GM19023 (cell line): ENCODE measurements at regions not wholly inside any gene's neighbourhood (a gene's known extent, or its start where the extent isn't known, plus 50 kb on each side); places are given as distances from the start of the nearest gene placed in this dataset.

ENCODE experiments used
- ATAC-seq: cut with Tn5 transposase; IDR thresholded peaks from one replicate; pipeline ENCODE4 v1.9.1; 2021; ENCODE audit warnings: mild to moderate bottlenecking, moderate library complexity; ENCODE audit not compliant: unreplicated experiment

DNA sequence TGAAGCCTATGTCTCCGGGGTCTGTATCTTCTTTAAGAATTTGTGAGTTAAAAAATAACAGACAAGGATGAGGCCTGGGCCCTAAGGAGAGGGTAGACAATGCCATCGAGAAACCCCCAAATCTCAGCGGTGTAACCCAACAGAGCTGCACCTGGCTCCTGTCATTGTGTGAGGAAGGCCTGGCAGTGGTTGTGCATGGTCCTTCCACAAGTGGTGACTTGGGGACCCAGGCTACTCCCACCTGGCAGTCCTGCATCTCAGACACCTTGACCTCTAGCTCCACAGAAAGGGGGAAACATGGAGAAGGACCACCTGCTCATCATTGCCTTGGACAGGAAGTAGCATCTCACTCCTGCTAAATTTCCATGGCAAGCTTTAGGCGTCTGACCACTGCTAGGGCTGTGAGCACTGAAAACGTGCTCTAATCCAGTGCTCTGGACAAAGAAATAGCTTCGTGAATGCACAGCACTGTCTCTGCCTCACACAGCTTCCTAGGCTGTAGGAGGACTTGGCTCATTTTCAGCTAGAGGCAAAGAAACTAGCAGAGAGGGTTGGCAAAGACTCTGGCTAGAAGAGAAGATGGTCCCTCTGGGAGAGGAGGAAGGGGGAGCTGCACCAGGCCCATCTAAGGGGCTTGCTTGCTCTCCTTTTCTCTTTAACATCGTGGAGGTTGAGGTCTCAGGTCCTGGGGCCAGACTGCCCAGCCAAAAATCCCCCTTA, 273.9 kb upstream of the ZMIZ1 start:
- ATAC-seq = no peak

- ATAC-seq = no peak
Measured at GRCh38 chr10:78798976-78799730, 269.6 kb upstream of the ZMIZ1 start.

- ATAC-seq = no peak
Measured at GRCh38 chr10:78800006-78800405, 268.8 kb upstream of the ZMIZ1 start.

DNA sequence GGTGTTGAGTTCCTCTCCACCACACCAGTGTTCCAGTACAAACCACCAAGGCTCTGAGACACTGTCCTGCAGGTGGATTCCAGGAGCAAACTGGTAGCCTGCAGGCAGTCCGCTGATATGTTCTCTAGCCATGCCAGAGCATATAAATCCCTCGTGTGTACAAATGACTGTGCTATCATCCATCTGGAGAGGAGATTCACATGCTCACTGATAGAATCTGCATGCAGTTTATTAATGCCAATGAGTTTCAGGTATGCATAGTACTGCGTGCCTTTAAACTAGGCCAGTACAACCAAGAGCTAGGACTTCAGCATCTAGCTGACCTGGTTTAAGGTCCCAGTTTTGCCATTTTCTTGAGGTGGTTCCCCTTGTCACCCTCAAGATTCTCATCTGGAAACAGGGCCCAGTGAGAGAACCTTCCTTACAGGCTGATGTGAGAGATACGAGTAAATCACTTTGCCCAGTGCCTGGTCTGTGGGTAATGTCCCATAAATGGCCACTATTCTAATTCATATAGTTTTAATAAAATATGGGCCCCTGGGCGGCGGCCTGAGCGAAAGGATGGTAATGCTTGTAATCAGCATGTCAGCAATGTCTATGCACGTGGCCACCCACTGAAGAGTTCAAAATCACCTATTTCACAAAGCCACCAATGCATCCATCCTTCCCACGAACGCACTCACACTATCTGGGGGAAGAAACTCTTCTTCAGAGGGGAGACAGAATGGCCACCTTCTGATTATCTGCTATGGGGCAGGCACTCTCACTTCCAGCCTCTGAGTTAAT, 268.0 kb upstream of the ZMIZ1 start:
- ATAC-seq = no peak

GRCh38 chr10:78802431-78802830, 266.3 kb upstream of the ZMIZ1 start:
- no peak for ATAC-seq

GRCh38 chr10:78802866-78803265, 265.9 kb upstream of the ZMIZ1 start:
- ATAC-seq = no peak

DNA sequence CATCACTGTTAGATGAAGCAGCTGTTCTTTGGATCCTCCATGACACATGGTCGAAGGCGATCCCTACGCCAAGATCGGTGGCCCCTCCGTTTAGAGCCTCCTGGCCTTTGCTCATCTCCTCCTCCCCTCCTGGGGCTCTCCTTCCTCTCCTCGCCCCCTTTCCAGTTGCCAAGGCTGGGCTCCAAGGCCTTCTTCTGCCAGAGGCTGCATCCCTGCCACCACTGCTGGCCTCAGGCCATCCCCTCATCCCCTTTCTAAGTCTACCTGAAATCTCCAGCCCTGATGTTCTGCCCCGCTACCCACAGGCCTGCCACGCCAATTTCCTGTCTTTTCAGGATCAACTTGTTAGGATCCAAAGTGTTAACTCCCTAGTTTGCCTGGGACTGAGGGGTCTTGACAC, 265.1 kb upstream of the ZMIZ1 start:
- ATAC-seq = no peak

DNA sequence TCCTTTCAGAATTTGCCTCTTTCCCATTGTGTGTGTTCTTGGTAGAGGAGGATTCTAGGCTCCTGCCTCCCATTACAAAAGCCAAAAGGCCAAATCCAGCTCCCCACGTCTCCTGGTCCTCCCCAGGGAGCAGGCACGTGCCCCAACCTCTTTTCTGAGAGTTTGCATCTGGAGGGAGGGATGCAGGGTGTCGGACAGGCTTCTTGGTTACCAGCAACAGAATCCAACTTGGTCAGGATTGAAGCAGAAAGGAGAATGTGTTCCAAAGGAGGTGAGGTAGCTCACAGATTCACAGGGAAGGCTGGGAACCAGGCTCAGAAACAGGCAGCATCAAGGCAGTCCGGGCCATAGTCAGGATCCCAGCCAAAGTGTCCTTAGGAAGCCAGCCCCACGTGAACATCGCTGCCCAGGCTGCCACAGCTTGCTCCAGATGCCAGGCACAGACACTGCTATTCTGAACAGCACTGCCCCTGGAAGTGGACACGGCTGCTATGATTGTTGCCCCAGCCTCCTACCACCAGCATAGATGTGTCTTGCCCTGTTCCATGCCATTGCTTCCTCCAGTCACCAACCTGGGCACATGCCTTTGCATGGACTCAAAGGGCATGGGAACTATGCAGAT, 264.2 kb upstream of the ZMIZ1 start:
- ATAC-seq = no peak

- no peak for ATAC-seq
Measured at GRCh38 chr10:78805176-78805575, 263.6 kb upstream of the ZMIZ1 start.

DNA sequence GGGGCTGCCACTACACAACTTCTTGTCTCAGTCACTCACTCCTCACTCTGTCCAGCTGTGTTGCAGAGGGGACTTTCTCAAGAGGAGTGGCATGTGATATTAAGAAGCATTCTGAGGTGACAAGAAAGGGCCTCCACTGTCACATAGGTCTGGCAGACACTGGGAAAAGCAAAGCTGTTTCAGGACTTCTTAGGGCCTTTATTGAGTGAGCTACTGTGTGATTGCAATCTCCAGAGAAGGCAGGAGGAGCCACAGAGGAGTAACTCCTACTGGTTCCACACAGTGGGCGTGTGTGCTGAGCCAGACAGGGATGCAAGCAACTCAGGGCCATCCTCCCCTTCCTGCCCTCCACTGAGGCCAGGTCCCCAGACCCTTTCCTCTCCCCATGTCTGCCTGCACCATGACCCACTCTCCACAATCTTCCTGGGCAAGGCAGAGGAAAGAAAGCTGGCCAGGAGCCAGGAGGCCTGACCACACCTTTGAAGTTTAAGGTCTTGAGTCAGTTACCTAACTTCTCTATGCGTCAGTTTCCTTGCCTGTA, 262.0 kb upstream of the ZMIZ1 start:
- no peak for ATAC-seq

GRCh38 chr10:78807504-78808203, 261.1 kb upstream of the ZMIZ1 start:
- ATAC-seq = no peak

GRCh38 chr10:78808286-78808685, 260.5 kb upstream of the ZMIZ1 start:
- no peak for ATAC-seq

GRCh38 chr10:78808736-78809367, 259.9 kb upstream of the ZMIZ1 start:
- ATAC-seq = no peak

GRCh38 chr10:78811174-78811573, 257.6 kb upstream of the ZMIZ1 start:
- no peak for ATAC-seq

GRCh38 chr10:78812571-78813318, 256.0 kb upstream of the ZMIZ1 start:
- no peak for ATAC-seq

DNA sequence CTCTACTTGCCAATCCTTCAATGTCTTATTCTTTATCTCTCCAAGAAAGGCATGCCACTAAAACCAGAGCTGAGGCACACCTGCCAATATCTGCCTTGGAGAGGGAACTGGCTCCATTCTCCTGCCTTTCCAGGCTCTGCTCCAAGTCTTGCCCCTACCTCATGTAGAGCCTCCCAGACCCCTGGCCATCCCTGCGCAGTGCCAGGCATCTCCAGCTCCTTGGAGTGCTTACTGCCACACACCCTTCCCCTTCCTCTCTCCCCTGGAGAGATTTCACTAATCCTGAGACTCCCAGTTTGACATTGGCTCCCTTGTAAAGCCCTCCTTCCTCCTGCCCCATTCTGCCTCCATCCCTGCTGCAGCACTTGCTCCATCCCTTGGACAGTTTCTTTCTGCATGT, 255.2 kb upstream of the ZMIZ1 start:
- ATAC-seq = no peak

DNA sequence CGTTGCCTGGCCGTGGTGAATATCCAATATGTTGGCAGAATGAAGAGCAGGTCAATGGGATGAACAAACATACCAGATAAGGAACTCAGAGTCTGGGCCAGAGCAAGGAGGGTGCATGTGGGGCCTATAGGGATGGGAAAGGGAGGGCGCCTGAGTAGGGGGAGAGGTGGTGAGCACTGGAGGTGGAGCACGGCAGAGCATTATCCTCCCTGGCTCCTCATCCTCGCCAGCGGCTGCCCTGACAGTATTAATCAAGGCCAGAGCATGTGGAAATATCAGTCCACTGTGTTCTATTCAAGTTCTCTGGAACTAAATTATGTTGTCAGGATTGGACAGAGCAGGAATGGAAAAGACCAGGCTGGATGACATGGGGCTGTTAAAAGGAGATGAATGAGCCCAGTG, 254.8 kb upstream of the ZMIZ1 start:
- no peak for ATAC-seq

- ATAC-seq = no peak
Measured at GRCh38 chr10:78814407-78814806, 254.4 kb upstream of the ZMIZ1 start.

GRCh38 chr10:78815702-78816334, 252.9 kb upstream of the ZMIZ1 start:
- no peak for ATAC-seq
